Effector CD8-positive, alpha-beta T cell (primary cell): ENCODE measurements at regions not wholly inside any gene's neighbourhood (a gene's known extent, or its start where the extent isn't known, plus 50 kb on each side); places are given as distances from the start of the nearest gene placed in this dataset.

Experiments
- DNase-seq: peaks from one replicate; lab custom pipeline; 2025; lab: John Stamatoyannopoulos, UW

DNA sequence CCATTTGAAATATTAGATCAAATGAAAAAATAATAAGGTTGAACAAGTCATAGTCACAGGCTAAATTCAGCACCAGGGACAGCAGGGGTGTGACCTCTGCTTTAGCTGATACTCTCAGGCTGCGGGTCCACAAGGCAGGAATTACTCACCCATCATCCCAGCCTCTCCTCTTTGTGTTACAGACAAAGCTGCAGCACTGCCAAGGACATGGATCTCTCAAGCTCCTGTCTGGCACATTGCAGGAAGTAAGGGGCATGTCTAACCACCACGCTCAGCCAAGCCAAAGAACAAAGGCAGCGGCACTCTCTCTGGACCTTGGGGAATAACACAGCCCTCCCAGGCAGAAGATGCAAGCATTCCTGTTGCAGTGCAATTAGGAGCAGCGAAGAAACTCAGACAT is 783.8 kb downstream of the VRK1 start:
- DNase-seq, result no peak

DNA sequence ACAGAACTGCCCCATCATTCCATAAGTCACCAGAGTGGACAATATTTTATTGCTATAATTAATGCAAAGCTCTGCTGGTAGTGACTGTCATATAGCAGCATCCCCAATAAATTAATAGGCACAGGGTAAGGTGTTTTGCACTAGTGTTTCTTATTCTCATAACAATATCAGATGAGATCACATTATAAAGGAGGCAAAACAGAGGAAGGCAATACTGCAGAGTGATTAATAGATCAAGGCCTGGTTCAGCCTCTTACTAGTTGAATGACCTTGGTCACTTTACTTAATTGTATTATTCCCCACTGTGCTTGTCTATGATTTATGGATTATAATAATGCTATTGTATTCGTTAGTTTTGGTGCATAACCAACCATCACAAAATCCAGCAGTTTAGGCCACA is 784.8 kb downstream of the VRK1 start:
- no peak for DNase-seq

DNA sequence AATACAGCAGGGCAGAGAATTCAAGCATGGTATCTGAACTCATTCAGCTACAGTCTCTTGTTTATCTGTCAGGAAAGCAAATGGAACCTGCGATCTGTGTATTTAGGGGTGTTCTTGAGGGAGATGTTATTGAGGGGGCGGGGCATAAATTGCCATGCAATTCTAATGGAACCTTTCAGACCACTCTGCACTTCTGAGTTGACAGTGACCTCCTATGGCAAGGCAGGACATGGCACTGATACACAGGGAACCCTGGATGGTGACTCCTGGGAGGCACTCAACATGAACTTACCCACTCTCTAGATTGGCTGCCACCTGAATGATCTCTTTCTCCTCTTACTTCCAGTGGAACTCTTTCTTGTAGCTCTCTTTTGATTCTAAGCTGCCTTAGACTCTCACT is 787.3 kb downstream of the VRK1 start:
- DNase-seq, result no peak

DNA sequence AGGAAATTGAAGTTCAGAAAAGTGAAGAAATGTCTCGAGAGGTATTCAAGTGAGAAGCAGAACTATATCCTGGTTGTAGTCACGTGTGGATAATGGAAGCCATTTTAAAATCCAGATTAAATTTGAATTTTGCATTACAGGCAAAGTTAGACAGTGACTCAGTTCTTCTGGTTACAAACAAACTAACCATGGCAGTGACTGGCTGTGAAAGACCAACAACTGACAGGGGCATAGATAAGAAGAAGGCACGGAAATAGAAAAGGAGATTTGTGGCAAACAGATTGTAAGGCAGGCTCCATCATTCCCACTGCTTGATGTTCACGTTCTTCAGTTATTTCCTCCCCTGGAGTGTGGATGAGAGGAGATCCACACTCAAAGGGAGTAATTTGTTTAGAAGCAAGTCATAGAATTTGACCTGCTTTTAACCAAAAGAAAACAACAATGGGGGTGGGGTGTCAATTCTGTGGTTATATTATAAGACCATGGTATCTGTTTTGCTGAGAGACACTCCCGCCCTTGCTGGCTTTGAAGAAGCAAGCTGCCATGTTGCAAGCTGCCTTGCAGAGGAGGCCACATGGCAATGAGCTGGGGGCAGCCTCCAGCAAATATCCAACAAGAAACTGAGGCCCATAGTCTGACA is 795.3 kb downstream of the VRK1 start:
- DNase-seq, result no peak

DNA sequence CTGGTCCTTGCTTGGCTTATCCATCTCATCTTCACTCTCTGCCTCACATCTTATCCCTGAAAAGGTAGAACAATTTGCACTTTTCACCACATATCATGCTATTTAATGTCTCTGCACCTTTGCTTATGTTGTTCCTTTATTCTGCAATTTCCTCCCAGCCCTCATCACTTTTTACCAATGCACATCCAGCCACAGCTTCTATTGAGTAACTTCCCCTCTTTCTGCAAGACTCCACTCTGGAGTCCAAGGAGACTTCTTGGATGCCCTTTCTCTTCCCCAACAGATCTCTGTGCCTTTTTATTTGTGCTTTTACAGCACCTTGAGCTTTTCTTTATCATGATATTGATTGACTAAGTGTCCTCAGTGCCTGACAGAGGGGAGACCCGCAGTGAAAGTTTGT is 797.1 kb downstream of the VRK1 start:
- no peak for DNase-seq

DNA sequence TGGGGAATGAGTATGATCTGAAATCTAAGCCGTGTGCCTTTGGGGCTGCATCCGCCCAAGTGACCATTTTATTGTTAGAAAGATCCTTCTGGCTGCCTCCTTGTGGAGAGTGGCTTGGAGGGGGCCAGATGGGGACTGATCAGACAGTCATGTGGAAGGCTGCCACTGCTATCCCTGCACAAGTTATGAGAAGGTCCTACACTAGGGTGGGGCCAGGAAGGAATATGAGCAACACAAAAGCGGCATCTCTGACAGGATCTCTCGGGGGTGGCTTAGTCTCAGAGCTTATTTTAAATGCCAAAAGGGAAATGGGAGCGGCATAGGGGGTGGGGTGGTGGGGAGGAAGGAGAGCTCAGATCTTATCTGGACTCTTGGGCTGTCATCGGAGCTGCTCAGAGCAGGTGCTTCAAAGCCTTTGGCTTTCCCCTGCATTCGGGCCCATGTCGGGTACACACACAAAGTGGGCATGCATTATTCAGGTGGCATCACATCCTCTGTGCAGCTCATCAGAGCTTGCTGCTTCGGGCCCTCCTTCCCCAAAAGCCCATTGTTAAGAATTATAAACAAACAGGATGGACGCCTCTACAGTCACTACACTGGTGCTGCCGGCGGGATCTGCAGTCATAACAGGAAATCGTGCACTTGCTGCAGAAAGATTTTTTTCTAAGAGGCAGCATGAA is 805.4 kb downstream of the VRK1 start:
- peak; percentile 48 for DNase-seq

DNA sequence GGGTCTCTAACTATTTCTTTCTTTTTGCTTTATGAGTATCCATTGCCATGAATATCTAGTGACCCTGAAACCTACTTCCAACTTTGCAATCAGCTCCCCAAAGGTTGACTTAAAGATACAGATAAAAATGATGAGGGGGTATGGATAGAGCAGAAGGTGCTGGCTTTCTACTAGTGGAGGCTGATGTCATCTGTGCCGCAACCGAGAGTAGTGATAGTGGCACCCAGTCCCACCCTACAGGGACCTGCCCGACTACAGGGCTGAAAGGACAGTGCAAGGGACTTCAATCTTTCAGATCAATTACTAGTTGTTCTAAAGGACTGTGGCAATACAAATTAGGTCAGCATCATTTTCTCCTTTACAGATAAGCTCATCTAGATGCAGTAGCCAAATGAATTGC is 806.0 kb downstream of the VRK1 start:
- no peak for DNase-seq

DNA sequence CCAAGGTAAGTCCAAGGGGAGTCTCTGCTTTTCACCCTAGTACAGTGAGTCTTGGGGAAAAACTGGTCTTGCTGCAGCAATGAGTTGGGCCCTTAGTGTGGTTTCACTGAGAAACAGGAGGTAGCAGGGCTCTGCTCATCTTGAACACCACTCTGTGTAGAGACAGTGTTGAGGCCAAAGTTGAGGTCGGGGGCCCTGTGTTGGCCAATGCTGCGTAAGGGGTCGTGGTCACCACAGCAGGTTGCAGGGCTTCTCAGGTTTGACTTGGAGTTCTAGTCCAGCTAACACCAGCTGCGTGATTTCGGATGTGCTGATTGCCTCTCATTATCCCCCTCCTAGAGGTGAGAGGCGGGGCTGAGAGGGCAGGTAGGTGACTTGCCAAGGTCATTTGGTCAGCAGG is 807.5 kb downstream of the VRK1 start:
- no peak for DNase-seq

DNA sequence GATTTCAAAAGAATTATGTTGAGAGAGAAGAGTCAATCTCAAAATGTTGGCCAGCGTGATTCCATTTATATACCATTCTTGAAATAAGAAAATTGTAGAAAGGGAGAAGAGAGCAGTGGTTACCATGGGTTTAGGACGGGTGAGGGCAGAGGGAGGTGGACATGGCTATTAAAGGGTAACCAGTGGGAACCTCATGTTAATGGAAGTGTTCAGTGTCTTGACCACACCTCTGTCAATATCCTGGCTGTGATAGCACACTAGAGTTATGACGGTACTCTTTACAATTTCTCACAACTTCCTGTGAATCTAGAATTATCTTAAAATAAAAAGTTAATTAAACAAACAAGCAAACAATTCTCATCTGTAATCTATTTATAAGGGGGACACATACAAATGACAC is 821.2 kb downstream of the VRK1 start:
- DNase-seq, result no peak

DNA sequence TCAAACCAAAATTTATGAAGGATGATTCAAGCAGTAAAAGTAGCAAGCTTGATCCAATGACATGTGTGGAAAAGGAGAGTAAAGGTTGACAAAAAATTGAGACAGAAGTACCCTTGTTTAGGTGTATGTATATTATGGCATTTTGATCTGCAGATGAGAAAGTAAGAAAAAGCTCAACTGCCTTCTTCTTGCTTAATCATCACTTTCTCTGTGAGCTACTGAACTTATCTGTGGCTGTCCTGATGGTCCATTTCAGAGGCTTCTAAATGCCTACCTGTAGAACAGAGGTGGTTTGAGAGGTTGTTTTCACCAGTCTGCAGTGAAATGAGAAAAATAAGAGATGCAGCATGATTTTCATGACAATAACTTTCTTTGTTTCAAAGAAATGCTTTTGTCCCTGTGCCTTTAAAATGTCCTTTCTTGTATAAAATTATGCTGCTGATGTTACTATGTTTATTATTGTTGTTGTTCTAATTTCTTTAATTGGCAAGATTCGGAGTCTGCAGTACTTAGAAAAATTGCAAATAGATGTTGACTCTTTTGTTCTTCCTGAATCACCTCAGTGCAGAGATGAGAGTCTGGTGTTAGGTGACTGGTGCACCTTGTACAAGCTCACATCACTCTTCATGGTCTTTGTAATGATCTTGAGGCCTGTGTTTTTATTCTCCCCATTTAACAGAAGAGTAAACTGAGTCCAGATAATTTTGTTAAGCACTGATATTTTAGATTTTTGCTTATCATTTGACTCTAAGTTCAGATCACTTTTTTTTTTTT is 821.9 kb downstream of the VRK1 start:
- DNase-seq, result no peak

DNA sequence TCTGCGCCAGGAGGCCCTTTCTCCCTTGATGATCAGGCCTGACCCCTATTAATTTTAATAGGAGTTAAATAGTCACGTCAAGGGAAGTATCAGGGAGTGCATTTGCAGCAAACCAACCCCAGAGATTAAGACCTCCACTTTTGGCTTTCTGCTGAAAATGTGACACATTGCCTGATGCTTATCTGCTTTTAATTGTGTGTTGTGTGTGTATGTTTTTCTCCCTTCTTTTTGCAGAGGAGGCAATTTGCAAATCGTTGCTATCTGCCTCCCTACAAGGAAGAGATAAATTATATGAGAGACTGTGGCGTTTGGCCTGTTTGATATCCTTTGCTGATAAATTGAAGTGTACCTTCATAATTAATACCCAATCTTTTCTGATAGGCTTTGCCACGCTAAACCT is 822.9 kb downstream of the VRK1 start:
- no peak for DNase-seq

DNA sequence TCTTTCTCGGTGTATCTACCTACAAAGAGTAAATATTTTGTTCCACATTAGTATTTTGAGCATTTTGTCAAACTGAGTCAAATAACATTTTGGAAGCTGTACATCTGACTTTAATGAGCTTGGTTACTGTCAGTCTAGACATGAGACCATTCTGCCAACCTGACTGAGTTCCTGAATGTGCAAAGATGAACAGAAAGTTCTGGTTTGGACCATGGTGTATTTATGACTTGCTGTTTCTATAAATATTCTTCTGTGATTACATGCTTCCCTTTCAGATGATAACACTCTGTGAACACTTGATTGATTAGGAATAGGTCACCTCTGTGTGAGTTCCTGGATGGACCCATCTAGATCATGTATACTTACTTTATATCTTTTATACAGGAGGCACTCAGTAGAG is 827.8 kb downstream of the VRK1 start:
- DNase-seq, result no peak

DNA sequence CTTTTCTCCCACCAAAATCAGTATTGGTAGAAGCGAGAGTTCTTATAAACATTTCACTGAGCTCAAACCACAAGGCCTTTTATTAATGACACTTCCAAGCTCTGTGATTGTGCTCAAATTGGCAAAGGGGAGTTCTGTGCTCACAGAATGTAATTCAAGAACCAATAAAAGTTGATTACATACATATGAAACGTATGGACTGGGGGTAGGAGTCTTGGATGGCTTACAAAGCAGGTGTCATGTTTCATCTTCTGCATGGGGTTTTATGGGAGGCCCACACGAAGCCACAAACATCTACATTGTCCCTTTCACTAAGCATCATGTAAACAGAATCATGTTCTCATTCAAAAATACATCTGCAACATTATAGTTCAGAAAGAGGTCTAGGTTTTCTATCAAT is 828.3 kb downstream of the VRK1 start:
- DNase-seq, result no peak

DNA sequence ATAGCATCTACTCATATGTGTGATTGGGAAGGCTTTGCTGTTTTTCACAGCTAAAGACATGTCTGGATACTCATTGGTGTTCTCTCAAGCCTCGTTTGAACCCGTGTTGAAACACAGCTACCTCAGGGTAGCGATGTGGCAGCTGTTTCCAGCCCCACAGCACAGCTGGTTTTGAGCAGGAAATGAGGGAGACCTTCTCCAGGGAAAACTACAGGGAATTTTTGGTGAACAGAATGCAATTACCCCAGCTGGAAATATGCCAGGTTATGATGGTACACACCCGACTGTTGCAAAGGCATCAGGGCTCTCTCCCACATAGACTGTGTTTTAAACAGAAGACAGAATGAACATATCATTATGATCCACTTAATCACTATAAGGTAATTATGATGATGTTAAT is 828.9 kb downstream of the VRK1 start:
- DNase-seq, result no peak

DNA sequence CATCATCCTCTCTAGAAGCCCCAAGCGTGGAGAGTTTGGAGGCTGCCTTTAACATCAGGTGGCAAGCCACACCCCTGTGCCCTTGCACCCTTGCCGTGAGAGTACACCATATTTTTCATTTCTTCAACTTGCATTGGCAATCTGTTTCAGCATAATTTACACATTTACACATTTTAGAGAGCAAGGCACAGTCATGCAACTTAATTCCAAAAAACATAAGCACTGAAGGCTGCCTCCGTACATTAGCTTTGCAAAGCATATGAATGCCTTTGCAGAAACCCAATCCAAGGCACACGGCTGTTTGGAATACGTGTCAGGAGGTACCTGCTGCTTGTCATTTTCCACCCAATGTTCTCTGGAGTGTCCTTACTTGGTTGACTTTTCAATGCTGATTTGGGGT is 833.1 kb downstream of the VRK1 start:
- no peak for DNase-seq

DNA sequence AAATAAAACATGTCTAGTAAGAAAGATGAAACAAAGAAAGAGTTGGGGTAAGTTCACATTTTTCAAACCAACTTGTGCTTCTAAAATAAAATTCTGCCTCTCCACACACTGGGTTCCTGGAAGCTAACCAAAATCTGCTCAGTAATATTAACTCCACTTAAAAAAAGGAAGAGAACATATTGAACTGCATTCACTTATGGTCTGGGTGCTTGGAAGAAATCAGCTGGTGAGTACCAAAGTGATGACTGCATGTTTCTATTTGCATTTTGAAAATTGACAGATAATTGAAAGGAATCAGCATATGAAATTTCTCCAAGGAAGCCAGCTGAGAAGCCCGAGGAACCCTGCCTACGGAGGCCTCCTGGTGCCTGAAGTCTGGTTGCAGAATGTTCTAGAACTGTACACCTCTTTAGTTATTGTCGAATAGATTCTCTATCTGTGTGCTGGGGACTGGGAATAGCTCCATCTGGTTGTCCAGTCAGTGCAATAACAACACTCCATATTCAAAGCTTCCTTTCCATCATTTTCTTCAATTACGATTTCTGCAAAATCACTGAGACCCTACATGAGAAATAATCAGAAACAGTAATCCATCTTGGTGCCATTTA is 836.1 kb downstream of the VRK1 start:
- no peak for DNase-seq

DNA sequence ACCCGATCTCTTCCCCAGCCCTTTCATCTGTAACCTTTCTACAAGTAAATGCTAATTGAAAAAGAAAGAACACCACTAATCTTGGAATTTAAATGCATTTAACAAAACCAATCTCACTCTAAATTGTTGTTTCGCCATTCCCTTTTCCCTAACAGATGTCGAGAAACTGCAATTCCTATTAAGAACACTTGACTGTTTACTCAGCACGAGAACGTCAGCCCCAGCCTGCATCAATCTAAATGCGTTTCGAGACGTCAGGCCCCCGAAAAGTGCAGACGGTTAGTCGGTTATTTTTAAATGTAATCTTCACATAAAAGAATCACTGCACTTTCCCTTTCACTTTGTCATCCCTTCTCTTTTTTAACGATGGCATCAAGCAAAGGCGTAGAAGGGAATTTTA is 837.6 kb downstream of the VRK1 start:
- peak; percentile 8 for DNase-seq

DNA sequence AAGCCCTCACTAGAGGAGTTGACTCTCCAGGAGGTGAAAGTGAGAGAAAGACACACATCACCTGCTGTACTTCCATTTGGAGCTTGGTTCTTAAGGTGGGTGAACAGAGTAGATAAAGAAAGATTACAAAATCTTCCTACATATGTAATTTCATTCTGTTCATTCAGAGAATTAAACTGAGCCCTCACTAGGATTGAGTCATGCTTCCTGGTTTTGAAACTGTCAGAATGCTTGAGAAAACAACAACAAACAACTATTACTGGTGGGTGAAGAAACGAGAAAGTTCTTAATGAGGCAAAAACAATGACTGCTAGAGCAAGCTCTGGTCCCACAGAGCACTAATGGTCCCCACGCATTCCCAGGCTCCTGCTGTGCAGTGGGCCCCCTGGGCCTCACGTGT is 841.7 kb downstream of the VRK1 start:
- no peak for DNase-seq

DNA sequence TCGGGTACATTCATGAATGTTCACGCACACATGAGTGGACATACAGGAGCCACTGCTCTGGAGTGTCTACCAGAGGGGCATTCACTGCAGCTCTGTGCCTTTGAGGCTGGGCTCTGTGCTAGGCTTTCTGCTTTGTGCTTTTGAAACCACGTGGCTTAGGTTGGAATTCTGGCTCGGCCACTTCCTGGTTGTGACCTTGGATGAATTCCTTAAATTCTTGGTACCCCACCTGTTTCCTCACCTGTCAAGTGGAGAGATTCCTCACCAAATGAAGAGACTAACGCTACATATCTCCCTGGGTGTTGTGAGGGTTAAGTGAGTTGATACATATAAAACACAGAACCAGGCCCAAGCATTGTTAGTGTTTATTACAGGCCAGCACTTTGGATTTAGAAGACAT is 842.8 kb downstream of the VRK1 start:
- no peak for DNase-seq

DNA sequence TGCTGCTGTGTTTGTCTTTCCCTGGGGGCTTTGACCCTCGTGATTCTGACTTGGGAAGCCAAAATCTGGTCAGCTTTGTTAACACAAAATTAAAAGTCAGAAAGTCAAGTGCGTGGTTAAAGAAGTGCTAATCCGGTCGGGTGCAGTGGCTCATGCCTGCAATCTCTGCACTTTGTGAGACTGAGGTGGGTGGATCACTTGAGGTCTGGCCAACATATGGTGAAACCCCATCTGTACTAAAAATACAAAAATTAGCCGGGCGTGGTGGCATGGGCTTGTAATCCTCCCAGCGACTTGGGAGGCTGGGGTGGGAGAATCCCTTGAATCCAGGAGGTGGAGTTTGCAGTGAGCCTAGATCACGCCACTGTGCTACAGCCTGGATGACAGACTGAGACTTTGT is 844.6 kb downstream of the VRK1 start:
- DNase-seq, result no peak

DNA sequence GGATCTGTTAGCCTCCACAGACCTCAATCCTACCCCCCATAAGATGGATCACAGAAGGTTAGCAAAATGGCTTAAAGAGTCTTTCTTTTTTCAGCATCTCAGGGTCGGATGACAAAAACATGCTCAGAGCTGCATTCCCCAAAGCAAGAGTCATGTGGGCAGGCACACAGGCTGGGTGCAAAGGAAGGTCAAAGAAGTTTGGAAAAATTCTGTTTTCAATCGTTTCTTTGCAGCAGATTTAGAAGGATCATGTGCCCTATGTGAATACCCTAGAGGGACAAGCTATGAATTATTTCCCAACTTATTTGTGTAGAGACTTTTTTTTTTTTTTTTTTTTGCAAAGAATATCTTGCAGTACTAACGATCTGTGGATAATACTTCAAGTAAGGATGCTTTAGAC is 845.4 kb downstream of the VRK1 start:
- no peak for DNase-seq

DNA sequence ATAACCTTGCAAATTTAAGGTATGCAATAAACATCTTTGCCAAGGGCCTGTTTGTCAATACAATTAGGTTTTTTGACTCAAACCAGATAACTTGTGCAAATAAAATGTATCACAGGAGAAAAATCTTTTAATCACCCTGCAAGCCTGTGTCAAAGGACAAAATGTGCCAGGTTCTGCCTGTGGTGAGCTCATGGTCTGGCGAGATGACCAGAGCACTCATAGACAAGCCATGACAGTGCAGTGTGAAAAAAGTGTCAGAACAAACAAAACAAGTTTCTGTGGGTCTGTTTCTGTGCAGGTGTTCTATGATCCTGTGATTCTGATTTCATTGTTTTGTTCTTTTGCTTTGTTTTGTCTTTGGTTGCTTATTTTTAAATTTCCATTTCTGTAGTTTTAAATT is 847.2 kb downstream of the VRK1 start:
- DNase-seq, result no peak

DNA sequence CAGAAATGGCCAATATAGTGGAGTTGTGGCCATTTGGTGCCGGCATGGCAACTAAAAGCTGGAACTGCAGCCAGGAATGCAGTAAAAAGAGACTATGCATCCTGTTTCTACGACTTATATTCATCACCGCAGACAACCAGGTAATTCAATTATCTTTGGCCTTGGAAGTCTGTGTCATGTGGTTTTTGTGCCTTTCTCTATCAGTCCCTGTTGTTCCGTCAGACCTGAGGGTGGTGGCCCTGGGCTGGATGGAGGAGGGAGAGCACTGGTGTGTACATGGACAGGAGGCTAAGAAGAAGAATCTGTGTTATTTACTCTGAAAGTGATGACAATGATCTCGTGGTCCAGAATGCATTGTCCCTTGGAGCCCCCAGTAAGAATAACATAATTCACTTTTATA is 852.6 kb downstream of the VRK1 start:
- no peak for DNase-seq
